ENCODE measurements at regions not wholly inside any gene's neighbourhood (a gene's known extent, or its start where the extent isn't known, plus 50 kb on each side); places are given as distances from the start of the nearest gene placed in this dataset.

DNA sequence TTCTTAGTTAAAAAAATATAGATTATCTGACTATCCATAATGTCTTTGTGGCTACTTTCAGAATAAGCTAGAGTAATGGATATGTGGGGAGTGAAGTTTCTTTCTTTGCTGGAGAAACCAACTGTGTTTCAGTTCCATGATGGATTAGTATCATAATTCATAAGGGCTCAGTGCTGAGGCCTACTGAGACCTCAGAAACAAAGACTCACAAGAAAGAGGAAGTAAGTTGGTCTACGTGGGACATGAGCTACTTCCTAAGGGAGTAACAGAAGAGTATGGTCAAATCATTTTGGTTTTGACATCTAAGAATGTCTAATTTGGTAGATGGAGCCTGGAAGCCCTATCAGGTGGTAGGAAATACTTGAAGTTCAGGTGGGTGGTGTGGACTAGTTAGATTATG lies 99.0 kb upstream of the HTR2A start:
- TF ChIP-seq SP1 (IDR thresholded peaks at IDR 0.05): no peak
- TF ChIP-seq, protein P1, sequence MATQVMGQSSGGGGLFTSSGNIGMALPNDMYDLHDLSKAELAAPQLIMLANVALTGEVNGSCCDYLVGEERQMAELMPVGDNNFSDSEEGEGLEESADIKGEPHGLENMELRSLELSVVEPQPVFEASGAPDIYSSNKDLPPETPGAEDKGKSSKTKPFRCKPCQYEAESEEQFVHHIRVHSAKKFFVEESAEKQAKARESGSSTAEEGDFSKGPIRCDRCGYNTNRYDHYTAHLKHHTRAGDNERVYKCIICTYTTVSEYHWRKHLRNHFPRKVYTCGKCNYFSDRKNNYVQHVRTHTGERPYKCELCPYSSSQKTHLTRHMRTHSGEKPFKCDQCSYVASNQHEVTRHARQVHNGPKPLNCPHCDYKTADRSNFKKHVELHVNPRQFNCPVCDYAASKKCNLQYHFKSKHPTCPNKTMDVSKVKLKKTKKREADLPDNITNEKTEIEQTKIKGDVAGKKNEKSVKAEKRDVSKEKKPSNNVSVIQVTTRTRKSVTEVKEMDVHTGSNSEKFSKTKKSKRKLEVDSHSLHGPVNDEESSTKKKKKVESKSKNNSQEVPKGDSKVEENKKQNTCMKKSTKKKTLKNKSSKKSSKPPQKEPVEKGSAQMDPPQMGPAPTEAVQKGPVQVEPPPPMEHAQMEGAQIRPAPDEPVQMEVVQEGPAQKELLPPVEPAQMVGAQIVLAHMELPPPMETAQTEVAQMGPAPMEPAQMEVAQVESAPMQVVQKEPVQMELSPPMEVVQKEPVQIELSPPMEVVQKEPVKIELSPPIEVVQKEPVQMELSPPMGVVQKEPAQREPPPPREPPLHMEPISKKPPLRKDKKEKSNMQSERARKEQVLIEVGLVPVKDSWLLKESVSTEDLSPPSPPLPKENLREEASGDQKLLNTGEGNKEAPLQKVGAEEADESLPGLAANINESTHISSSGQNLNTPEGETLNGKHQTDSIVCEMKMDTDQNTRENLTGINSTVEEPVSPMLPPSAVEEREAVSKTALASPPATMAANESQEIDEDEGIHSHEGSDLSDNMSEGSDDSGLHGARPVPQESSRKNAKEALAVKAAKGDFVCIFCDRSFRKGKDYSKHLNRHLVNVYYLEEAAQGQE (IDR thresholded peaks at IDR 0.05): no peak
- WGBS: 66% methylated on average over 1 of the region's 1 CpG
- Histone ChIP-seq H3K36me3 (ENCODE audit: control insufficient read depth in 4 of 4, insufficient read depth in 3 of 4, low read depth in 1 of 4, low read length in 3 of 4) (no peaks in the 10 kb centered on the region), H3K4me1 (ENCODE audit: control insufficient read depth in 4 of 4, insufficient read depth in 4 of 4, low read length in 3 of 4) (no peaks in the 10 kb centered on the region), H3K27me3 (ENCODE audit: control insufficient read depth in 4 of 4, insufficient read depth in 4 of 4, low read length in 3 of 4) (no peaks in the 10 kb centered on the region), H3K9me3 (ENCODE audit: control insufficient read depth in 4 of 4, low read length in 3 of 4) (no peaks in the 10 kb centered on the region), H3K4me3 (ENCODE audit: low read depth in 1 of 3, low read length in 3 of 3) (no peak overlapping the region), H3K9ac (ENCODE audit: low read depth in 1 of 2, low read length in 2 of 2) (no peak overlapping the region), H3K27ac (ENCODE audit: low read depth in 1 of 2, low read length in 2 of 2) (no peak overlapping the region)
- DNase-seq (ENCODE audit: low spot score): no peak

DNA sequence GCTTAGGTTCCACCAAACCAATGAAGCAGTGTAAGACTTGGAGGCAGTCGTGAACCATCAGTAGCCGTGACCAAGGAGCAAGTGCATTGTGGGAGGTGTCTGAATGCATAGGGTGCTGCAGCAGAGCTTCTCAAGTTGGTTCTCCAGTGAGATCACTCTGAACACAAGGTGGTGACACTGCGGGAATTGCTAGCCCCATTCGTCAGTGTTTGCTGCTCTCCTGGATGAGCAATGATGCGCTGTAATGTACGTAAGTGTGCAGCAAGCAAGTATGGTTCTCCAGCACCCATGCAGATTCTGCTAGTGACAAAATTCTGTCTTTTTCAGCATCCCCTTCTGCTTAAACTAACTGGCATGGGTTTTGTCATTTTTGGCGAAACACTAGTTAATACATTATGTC lies 97.6 kb upstream of the HTR2A start:
- Histone ChIP-seq H3K4me1 (ENCODE audit: control insufficient read depth in 4 of 4, insufficient read depth in 4 of 4, low read length in 3 of 4) (no peaks in the 10 kb centered on the region), H3K4me3 (ENCODE audit: low read depth in 1 of 3, low read length in 3 of 3) (no peak overlapping the region), H3K27ac (ENCODE audit: low read depth in 1 of 2, low read length in 2 of 2) (no peak overlapping the region), H3K9ac (ENCODE audit: low read depth in 1 of 2, low read length in 2 of 2) (no peak overlapping the region), H3K36me3 (ENCODE audit: control insufficient read depth in 4 of 4, insufficient read depth in 3 of 4, low read depth in 1 of 4, low read length in 3 of 4) (no peaks in the 10 kb centered on the region), H3K9me3 (ENCODE audit: control insufficient read depth in 4 of 4, low read length in 3 of 4) (no peaks in the 10 kb centered on the region), H3K27me3 (ENCODE audit: control insufficient read depth in 4 of 4, insufficient read depth in 4 of 4, low read length in 3 of 4) (no peaks in the 10 kb centered on the region)
- TF ChIP-seq JUND (IDR thresholded peaks at IDR 0.05) (no peak), GABPA (IDR thresholded peaks at IDR 0.05 in 1 of 2, conservative IDR thresholded peaks at IDR 0.05 in 1 of 2) (no peak), FOXA2 (IDR thresholded peaks at IDR 0.05) (no peak), NR2F2 (IDR thresholded peaks at IDR 0.05) (no peak), EGR1 (IDR thresholded peaks at IDR 0.05; ENCODE audit: low read depth in 2 of 2) (no peak), TAF1 (conservative IDR thresholded peaks at IDR 0.05) (no peak), SP1 (IDR thresholded peaks at IDR 0.05) (no peak), RXRA (IDR thresholded peaks at IDR 0.05) (no peak), RAD21 (IDR thresholded peaks at IDR 0.05) (no peak), HNF4A (conservative IDR thresholded peaks at IDR 0.05) (no peak), FOXA1 (IDR thresholded peaks at IDR 0.05) (no peak), HNF4G (IDR thresholded peaks at IDR 0.05) (no peak), YY1 (IDR thresholded peaks at IDR 0.05) (no peak)
- TF ChIP-seq, protein P2, sequence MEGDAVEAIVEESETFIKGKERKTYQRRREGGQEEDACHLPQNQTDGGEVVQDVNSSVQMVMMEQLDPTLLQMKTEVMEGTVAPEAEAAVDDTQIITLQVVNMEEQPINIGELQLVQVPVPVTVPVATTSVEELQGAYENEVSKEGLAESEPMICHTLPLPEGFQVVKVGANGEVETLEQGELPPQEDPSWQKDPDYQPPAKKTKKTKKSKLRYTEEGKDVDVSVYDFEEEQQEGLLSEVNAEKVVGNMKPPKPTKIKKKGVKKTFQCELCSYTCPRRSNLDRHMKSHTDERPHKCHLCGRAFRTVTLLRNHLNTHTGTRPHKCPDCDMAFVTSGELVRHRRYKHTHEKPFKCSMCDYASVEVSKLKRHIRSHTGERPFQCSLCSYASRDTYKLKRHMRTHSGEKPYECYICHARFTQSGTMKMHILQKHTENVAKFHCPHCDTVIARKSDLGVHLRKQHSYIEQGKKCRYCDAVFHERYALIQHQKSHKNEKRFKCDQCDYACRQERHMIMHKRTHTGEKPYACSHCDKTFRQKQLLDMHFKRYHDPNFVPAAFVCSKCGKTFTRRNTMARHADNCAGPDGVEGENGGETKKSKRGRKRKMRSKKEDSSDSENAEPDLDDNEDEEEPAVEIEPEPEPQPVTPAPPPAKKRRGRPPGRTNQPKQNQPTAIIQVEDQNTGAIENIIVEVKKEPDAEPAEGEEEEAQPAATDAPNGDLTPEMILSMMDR (IDR thresholded peaks at IDR 0.05; ENCODE audit: low read depth, low read length, missing input control): no peak
- TF ChIP-seq, protein P3, sequence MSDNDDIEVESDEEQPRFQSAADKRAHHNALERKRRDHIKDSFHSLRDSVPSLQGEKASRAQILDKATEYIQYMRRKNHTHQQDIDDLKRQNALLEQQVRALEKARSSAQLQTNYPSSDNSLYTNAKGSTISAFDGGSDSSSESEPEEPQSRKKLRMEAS (IDR thresholded peaks at IDR 0.05): no peak
- TF ChIP-seq, protein P4, sequence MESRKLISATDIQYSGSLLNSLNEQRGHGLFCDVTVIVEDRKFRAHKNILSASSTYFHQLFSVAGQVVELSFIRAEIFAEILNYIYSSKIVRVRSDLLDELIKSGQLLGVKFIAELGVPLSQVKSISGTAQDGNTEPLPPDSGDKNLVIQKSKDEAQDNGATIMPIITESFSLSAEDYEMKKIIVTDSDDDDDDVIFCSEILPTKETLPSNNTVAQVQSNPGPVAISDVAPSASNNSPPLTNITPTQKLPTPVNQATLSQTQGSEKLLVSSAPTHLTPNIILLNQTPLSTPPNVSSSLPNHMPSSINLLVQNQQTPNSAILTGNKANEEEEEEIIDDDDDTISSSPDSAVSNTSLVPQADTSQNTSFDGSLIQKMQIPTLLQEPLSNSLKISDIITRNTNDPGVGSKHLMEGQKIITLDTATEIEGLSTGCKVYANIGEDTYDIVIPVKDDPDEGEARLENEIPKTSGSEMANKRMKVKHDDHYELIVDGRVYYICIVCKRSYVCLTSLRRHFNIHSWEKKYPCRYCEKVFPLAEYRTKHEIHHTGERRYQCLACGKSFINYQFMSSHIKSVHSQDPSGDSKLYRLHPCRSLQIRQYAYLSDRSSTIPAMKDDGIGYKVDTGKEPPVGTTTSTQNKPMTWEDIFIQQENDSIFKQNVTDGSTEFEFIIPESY (IDR thresholded peaks at IDR 0.05): no peak
- WGBS: 95% methylated on average over 7 of the region's 7 CpGs
- no peak for DNase-seq (ENCODE audit: low spot score)
